ENCODE measurements at regions not wholly inside any gene's neighbourhood (a gene's known extent, or its start where the extent isn't known, plus 50 kb on each side); places are given as distances from the start of the nearest gene placed in this dataset.

DNA sequence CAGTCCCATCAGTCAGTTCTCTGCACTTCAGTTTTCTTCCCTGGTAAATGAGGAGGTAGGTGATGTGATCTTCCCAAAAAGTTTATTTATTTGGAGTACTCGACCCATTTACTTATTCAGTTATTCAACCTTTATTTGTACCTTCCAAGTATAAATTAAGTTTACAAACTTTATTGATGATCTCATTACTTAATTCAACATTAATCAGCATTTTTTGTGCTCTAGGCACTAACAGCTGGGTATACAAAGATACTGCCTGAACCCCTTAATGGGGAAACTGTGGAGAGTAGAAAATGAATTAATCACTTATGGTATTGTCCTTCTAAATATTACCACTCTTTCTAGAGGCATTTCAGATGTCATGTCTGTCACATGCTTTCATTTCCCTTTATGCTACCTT is 293.3 kb downstream of the DLEU7 start:
- DNase-seq, result no peak

DNA sequence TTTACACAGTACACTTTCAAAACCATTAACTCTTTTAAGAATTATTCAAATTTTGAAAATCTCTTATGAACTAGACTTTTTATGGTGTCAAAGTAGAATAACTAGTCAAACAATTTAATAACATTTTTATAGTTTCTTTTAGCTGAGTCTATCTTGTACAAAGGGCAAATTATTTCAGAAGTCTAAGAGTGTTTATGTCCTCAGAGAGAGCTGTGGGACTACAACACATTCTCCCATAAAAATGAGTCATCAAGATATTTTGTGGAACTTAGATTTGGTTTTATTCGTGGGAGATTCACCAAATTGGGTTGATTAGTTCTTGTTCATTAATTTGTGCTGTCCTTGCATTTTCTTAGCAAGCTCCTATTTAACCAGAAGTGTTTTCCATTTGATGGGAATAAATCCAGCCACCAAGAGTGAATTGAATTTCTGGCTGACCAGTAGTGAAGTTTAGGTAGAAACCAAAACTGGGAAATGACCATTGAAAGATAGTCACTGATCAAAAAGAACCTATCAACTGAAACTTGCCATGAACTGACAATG is 291.0 kb downstream of the DLEU7 start:
- no peak for DNase-seq

DNA sequence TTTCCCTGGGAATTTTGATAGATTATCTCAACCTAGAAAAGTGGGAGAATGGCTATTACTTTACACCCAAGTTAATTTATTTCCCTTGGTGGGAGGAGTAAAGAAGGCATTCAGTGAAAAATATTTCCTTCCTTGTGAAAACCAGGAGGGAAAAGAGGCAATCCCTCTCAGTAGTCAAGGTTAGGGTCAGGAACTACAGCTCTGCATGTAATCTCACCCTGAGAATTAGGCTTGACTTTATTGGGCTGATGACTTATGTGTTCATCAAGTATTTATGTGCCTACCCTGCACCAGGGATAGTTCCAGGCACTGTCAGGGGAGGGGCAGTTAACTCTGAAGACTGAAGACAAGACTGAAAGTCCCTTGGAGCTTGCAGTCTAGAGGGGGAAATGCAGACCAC is 281.8 kb downstream of the DLEU7 start:
- no peak for DNase-seq

DNA sequence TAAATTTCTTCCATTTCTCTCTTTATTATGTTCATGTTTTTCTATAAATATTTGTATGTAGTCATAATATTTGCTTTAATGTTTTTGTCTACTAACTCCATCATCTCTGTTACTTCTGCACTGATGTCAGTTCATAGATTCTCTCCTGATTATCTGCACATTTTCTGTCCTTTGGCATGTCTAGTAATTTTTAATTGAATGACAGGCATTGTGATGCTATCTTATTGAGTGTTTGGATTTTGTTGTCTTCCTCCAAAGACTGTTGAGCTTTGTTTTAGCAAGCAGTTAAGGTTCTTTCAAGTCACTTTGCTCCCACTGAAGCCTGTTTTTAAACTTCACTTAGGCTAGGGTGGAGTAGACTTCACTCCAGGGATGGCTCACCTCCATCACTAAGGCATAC is 276.8 kb downstream of the DLEU7 start:
- no peak for DNase-seq

DNA sequence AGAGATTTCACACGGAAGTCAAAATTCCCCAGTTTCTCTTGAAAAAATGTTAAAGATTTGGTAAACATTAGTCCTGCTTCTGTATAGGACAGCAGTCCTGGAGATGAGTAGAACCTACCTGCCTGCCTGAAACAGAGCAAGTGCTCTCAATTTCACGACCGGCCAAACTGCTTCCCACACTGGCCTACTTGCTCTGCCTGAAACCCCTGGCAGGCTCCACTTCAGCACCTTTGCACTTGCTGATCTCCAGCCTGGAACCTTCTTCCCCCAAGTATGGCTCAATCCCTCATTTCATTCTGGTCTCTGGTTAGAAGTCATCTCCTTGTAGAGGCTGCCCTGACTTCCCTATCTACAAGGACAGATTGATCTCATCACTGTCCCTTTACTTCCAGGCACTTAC is 271.4 kb downstream of the DLEU7 start:
- no peak for DNase-seq

DNA sequence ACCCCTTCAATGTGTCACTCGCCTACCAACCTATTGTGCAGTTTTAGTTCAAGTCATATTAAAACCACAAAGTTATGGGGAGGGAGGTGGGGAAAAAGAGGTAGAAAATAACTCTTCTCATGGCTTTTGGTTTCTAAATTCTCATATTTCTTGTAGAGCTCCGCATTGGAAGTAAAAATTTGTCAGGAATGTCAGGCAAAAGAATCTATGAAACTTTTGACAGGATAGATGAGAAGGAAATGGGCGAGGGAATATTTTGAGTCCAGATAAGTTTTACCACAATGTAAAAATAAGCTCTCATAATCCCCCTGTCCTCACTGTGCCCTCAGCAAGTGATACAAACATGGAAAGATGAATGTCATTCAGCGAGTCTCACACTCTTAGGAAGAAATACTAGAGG is 270.4 kb downstream of the DLEU7 start:
- DNase-seq, result no peak

DNA sequence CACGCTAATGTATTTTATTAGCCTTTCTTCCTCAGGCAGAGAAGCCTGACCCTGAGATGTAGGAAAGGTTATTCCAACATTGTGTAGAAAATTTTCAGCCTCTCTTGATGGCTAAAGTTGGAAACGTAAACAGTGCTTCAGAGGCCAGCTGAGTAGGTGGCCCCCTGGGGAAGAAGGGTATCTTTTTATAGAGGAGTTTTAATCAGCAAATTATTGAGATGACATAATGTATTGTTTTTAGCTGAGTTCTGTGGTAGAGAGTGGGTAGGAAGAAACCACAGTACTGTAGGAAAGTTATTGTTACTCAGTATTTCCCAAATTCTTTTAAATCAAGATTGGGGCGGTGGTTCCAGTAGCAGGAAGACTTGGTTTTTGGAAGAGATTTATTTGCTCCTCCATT is 268.8 kb downstream of the DLEU7 start:
- DNase-seq, result no peak

DNA sequence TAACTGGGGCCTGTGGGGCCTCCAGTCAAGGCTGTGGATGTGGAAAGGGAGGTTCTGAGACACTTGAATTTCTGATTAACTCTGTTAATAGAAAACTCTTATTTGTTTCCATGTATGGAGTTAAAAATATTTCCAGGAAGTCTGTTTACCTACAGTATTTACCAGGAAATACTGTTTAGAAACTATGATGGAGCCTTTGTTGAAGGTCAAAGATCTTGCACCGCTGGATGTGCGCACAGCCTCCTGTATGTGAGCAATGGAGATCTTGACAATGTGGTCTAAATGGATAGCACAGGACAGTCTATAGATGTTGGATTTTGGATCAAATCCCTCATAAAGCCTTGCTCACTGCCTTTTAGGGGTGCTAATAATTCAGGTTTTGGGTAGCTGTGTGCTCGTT is 268.4 kb downstream of the DLEU7 start:
- DNase-seq, result no peak

DNA sequence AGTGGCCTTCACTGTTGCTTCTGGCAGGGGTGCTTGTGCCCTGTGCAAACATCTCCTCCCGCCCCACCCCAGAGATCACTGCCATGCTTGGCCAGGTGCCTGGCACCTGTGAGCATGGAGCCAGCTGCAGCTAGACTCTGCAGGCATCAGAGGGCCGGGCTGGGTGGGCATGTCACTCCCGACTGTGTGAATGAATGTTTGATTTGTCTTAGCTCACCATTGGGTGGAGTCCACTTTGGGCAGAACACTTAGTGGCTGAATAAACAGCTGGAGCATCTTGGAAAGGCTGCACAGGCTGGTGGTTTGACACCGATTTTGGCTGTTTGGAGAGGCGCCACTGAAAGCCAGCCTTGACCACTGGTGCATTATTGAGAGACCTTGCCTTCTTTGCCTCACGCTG is 267.3 kb downstream of the DLEU7 start:
- DNase-seq, result no peak

DNA sequence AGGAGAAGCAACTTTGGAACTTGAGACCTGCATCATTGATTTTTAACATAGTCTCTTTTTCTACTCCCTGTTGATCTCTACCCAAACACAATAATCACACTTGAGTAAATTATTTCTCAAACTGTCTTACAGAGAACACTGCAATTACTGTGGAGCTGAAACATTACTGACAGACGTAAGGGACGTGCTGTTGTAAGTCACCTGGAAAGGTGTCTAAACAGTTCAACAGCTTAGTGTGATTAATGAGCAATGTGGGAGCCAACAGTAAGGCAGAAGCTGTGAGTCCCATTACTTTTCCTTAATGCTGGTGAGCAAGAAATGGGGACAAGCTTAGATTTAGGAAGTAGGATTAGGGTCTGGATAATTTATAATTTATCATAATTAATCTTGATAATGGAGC is 265.7 kb downstream of the DLEU7 start:
- no peak for DNase-seq

DNA sequence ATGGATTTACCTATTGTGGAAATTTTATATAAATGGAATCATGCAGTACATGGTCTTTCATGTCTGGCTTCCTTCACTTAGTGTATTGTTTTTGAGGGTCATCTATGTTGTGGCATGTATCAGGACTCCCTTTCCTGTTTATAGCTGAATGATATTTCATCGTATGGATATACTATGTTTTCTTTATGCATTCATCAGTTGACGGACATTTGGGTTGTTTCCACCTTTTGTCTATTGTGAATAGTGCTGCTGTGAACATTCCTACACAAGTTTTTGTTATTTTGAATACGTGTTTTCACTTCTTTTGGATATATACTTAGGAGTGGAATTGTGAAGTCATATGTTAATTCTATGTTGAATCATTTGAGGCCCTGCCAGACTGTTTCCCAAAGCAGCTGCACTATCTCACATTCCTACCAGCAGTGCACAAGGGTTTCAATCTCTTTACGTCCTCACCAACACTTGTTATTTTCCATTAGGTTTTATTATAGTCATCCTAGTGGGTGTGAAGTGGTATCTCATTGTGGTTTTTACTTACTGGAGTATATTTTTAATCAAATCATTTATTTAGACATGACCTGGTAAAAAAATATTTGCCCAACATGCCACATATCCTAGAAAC is 262.7 kb downstream of the DLEU7 start:
- DNase-seq, result no peak

DNA sequence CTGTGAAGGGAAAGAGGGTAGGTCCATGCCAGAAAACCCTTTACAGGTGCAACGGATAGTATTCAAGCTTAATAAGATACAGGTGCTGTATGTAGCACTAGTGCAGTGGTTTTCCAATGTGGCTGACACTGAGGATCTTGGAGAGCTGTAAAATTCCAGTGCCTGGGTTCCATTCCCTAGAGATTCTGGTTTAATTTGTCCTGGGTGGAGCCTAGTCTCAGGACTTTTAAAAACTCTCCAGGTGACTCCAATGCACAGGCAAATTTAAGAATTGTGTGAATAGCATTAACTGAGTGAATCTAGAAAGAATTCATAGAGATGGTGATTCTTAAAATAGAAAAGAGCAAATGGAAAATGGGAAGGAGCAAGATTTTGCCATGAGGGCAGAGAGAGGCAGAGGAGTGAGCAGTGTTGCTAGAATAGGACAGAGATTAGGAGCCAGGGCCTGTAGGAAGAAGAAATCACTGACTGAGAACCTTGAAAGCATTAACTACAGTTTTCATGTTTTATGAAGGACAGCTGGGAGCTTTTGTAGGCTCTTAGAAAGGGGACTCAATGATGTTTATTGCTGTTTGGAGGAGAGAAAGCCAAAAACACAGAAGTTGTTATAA is 261.8 kb downstream of the DLEU7 start:
- DNase-seq, result no peak

DNA sequence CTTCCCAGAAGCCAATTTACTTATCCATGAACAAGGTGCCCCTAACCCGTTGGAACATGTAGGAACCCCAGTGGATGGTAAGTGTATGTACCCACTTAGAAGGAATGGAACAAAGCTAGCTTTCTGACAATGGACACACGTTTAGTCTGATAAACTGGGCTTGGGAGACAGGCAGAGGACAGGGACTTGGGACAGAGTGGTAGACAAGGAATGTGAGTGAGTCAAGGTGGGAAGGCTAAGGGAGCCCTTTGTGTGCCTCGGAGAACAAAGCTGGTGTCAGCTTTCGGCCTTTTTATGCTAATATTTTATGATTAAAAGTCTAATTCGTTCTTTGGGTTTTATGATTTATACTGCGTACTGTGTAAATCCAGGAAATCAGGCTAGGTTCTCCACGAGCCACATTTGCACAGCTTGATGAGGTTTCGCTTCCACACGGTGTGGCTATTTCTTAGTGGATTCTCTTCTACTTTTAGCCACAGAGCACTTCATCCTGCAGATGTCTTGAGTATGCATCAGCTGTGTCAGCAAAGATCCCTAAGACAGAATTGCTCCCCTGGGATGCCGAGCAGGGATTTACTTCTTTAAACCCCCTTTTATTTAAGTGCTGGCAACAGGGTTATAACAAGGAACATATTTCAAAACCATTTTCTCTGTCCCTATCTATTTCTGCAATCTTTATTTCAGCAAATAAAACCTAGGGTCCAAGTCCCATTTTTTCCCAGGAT is 258.5 kb downstream of the DLEU7 start:
- DNase-seq, result no peak

DNA sequence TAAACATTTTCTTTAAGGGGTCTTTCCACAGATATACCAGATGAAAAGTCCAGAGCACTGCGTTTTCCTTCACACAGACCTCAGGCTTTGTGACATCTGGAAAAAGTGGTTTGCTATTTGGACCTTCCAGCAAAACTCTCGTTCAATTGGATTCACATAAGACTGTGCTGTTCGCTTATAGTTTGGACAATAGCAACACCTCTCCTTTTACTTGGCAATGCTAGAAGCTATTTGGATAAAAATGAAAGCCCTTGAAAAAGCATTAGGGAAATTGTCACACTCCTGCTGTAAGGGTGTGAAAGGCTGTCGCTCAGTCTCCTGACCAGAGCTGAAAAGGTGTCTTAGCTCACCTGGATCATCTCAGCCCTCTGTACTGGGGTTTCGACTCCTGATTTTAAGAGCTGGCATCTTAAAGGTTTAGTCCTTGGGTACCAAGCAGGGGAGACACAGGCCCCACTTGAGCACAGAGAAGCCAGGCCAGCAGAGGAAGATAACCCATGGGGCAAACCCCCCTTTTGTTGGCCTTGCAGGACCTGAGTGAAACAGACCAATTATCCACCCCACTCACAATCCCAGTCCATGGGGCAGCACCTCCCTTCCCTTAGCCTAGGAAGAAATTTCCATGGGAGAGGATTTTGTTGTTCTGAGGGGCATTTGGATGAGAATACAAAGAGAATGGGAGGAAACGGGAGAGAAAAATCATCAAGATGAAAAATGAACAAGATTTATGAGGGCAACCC is 257.6 kb downstream of the DLEU7 start:
- no peak for DNase-seq

DNA sequence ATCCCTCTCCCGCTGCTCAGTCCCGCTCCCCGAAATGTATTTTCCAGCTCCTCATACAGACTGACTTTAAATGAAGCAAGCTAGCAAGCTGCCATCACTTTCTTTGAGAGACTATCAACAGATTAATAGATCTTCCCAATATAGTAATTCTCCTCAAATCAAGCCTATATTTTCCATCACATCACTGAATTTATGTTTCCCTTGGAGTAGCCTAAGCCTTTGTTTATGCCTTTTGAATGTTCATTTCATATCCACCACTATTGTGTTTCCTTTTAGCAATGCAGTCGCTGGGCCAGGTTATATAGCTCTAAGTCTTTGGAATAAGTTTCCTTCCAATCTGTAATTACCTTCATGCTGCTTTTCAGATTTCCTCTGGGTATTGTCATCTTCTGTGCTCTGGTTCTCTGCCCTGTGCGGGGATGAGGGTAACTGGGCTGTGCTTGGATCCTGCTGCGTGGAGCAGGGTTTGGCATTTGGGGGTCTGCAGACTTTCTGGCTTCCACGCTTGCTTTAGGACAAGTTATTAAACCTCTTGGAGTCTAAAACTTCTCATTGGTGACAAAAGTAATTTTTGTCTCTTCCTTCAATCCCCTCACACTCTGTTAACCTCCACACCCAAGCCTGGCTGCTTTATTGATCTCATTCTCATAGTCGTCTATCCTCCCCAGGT is 256.9 kb downstream of the DLEU7 start:
- DNase-seq, result no peak

DNA sequence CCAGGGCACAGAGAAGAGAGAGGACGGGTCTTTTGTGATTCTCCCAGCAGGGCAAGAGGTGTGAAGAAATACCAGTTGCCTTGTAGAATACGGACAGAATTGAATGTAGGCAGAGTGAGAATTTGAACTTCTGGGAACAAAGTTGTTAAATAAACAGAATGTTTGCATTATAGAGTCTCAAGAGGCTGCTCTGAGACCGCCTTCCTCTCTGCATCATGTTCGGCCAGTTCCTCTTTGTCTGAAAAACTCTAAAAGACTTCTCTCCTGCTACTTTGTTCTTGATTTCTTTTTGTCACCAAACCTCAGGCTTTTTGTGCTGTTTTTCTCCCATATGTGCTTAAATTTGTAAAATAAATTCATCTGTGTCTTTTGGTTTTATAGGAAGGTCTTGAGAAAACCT is 256.4 kb downstream of the DLEU7 start:
- no peak for DNase-seq

DNA sequence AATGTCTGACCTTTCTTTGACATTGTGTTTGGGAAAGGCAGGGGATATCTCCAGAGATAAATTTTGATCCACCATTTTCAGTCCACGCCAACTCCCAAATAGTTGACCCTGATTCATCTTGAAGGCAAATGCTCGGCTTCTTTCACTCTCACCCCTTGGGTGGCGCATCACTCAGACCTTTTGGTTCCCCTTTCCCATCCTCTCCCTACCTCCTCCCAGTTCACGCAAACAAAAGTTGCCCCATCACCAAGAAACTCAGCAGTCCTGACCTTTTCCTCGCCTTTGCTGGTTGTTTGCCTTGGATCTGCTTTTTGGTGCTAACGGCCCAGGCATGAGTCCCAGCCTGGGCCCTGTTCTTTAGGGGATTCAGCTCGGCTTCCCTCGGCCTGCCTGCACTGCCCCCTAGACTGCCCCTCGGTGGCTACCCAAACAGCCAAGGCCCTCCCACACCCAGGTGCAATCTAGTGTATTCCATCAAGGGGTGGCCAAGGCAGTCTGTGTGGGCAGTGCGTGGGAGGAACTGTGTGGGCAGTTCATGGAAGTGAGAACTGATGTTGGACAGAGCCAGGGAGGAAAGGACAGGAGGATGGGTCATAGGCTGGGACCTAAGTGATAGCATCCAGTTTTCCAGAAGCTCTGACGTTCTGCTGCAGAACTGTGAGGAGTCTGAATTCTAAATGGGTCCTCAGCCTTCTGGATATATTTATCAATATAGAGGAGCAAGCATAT is 255.7 kb downstream of the DLEU7 start:
- no peak for DNase-seq

DNA sequence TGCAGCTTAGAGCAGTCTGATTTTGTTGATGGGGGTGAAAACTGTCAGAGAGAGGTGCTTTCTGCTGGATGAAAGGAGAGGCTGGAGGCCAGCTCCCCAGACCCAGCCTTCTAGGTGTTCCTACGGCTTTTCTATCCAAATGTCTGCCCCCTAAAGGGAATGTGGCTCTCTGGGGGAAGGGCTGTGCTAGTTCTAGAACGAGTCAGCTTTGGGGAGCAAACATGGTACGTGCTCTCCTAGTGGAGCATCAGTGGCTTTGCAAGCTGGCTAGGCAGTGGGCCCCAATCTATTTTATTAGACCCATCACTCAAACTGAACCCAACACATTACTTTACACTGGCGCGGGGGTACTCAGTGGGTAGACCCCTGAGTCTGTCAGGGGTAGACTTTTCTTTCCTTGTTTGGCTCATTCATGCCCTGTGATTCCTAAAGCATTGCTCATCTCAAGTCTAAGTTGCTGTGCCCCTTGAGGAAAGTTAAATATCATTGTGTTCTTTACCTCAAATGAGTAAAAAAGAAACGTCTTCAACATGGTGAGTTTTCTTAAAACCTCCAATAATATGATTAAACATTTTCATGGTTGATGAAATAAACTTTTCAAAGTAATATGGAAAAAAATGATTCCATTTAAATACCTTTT is 254.9 kb downstream of the DLEU7 start:
- no peak for DNase-seq

DNA sequence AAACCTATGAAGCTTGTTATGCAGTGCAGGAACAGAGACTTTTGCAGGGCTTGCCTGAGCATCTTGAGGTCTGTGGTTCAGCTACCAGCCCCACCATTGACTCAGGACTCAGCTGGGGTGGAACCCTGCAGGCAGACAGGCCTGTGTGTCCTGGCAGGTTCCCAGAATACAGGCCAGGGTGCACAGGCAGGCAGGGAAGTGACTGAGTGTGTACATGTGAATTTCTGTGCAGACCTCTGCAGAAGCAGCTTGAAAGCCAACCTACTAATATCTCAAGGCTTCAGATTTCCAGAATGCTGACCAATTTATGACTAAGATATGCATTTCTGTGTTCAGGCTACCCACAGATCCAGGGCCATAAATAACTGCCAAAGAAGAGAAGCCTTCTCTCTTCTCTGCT is 254.4 kb downstream of the DLEU7 start:
- no peak for DNase-seq

DNA sequence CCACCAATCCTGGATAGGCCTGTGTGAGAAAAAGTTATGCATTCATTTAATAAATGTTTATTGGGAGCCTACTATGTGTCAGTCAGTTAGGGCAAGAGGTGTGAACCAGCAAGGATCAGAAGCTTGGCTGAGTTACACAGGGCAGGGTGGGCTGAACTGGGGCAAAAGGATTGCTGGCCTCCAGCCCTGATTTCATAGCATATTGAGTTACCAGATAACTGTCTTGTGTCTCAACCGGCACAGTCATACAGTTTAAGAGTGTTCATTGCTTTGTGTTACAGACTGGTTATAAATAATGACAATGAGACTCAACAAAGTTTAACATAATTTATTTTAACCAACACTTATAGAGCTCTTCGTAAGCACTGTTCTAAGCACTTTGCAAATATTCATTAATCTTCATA is 253.8 kb downstream of the DLEU7 start:
- DNase-seq, result no peak
